ENCODE measurements at regions not wholly inside any gene's neighbourhood (a gene's known extent, or its start where the extent isn't known, plus 50 kb on each side); places are given as distances from the start of the nearest gene placed in this dataset.
"Not testable (repeated sequence)": the region's sequence is repeated elsewhere in the genome, so short reads cannot be mapped to it uniquely, and the experiment has no call there.

DNA sequence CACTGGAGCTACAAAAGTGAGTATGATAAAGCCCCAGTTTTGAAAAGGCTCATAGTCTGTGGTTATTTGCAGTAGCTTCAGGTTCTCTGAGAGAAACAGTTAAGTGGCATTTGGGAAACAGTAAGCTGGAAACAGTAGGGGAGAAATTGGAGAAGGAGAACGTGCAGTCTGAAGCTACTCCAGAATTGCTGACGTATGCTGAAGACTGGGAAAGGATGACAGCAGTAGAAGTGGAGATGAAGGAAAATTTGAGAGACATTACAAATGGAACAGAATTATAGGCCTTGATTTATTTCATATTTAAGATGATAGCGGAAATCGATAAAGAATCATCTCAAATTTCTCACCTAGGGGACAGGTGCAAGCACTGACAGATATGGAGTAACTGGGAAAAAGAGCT, 248.8 kb downstream of the CAAP1 start:
- H3K9me3 ChIP-seq, result no peaks in the 10 kb centered on the region
- H3K4me3 ChIP-seq, result no peak overlapping the region
- no peak for TF ChIP-seq EP300 (IDR thresholded peaks at IDR 0.05)
- no peak for TF ChIP-seq POLR2A (IDR thresholded peaks at IDR 0.05)
- TF ChIP-seq, protein P1, sequence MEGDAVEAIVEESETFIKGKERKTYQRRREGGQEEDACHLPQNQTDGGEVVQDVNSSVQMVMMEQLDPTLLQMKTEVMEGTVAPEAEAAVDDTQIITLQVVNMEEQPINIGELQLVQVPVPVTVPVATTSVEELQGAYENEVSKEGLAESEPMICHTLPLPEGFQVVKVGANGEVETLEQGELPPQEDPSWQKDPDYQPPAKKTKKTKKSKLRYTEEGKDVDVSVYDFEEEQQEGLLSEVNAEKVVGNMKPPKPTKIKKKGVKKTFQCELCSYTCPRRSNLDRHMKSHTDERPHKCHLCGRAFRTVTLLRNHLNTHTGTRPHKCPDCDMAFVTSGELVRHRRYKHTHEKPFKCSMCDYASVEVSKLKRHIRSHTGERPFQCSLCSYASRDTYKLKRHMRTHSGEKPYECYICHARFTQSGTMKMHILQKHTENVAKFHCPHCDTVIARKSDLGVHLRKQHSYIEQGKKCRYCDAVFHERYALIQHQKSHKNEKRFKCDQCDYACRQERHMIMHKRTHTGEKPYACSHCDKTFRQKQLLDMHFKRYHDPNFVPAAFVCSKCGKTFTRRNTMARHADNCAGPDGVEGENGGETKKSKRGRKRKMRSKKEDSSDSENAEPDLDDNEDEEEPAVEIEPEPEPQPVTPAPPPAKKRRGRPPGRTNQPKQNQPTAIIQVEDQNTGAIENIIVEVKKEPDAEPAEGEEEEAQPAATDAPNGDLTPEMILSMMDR (IDR thresholded peaks at IDR 0.05), result no peak
- H3K36me3 ChIP-seq, result no peaks in the 10 kb centered on the region
- DNase-seq, result no peak
- WGBS, 3 donors, result 78 to 91% (median 81%) methylated on average over 4 of the region's 4 CpGs
- no peak overlapping the region for H3K27ac ChIP-seq
- intact Hi-C loops (cut with DNase I), result no loop called here
- no peaks in the 10 kb centered on the region for H3K27me3 ChIP-seq
- H3K4me1 ChIP-seq (ENCODE audit: insufficient read depth), result no peaks in the 10 kb centered on the region

DNA sequence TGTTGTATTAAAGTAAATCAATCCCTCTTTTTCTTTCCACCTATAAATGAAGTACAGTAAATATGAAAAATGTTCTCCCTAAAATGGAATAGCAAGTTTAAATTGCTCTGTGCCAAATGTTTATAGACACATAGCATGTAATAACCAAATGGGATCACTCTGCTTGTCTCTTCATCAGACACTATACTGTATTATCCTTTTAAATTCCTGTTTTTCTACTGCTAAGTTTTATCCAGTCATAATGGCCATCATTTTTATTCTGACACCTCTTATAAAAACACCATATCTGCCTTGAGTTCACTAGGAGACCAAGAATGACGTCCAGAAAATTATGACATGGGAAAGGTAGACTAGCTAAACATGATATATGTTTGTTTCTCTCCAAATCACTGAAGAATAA, 252.8 kb downstream of the CAAP1 start:
- no peak overlapping the region for H3K27ac ChIP-seq
- H3K4me1 ChIP-seq (ENCODE audit: insufficient read depth), result no peaks in the 10 kb centered on the region
- no peaks in the 10 kb centered on the region for H3K36me3 ChIP-seq
- no peak overlapping the region for H3K4me3 ChIP-seq
- no peaks in the 10 kb centered on the region for H3K27me3 ChIP-seq
- DNase-seq, result no peak
- TF ChIP-seq EP300 (IDR thresholded peaks at IDR 0.05), result no peak
- TF ChIP-seq POLR2A (IDR thresholded peaks at IDR 0.05), result no peak
- TF ChIP-seq, protein P1 (IDR thresholded peaks at IDR 0.05), result no peak
- intact Hi-C loops (cut with DNase I), result no loop called here
- WGBS, 3 donors, result 31 to 44% (median 36%) methylated on average over 1 of the region's 1 CpG
- no peaks in the 10 kb centered on the region for H3K9me3 ChIP-seq

DNA sequence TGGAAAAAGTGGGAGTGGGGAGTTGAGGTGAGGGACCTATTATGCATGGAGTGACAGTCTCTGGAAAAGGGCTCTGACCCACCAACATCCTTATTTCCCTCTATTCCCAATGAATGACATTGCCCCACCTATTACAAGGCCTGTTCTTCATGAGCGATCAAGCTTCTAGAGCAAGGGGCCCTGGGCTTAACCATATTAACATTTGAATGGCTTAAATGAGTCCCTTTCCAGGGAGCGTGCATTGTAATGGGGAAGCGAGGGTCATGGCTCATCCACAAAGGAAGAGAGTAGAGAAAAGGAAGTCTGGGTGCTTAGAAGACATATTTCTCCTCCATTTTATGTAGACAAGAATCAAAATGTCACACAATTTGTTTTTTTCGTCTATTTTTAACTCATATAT, 255.5 kb downstream of the CAAP1 start:
- no peak overlapping the region for H3K27ac ChIP-seq
- no peaks in the 10 kb centered on the region for H3K4me1 ChIP-seq (ENCODE audit: insufficient read depth)
- intact Hi-C loops (cut with DNase I), result no loop called here
- no peaks in the 10 kb centered on the region for H3K36me3 ChIP-seq
- no peaks in the 10 kb centered on the region for H3K27me3 ChIP-seq
- no peak overlapping the region for H3K4me3 ChIP-seq
- H3K9me3 ChIP-seq, result no peaks in the 10 kb centered on the region
- 48 to 52% (median 49%) methylated on average over 4 of the region's 4 CpGs for WGBS, 3 donors
- DNase-seq, result no peak
- TF ChIP-seq EP300 (IDR thresholded peaks at IDR 0.05), result no peak
- TF ChIP-seq POLR2A (IDR thresholded peaks at IDR 0.05), result no peak
- TF ChIP-seq, protein P1 (IDR thresholded peaks at IDR 0.05), result no peak

DNA sequence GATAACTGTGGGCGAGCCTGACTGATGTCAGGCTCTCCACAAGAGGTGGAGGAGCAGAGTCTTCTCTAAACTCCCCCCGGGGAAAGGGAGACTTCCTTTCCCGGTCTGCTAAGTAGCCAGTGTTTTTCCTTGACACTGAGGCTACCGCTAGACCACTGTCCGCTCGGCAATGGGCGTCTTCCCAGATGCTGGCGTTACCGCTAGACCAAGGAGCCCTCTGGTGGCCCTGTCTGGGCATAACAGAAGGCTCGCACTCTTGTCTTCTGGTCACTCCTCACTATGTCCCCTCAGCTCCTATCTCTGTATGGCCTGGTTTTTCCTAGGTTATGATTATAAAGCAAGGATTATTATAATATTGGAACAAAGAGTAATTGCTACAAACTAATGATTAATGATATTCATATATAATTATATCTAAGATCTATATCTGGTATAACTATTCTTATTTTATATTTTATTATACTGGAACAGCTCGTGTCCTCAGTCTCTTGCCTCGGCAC, 278.7 kb downstream of the CAAP1 start:
- H3K27me3 ChIP-seq; intact Hi-C loops (cut with DNase I); H3K9me3 ChIP-seq; H3K4me3 ChIP-seq; H3K36me3 ChIP-seq; H3K4me1 ChIP-seq (ENCODE audit: insufficient read depth); H3K27ac ChIP-seq; DNase-seq: not testable (repeated sequence)
- WGBS, 3 donors, result 40 to 64% (median 54%) methylated on average over 12 of the region's 12 CpGs

DNA sequence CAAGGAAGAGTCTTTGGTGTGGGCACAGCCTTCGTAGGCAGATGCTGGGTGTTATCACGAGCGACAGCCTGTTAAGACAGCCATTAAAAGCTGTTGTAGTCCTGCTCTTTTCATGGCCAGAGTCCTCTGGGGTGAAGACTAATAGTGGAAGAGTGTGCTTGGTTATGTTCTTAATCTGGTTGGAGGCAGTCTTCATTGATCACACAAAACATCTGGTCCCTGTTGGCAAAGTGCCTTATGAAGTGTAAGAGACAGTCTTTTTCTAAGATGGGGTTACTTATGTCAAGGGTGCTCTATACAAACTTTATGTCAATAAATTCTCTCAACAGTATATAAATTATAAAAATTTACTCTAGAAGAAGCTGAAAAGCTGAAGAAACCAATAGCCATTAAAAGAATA, 280.4 kb downstream of the CAAP1 start:
- TF ChIP-seq POLR2A (IDR thresholded peaks at IDR 0.05) (no peak), EP300 (IDR thresholded peaks at IDR 0.05) (no peak)
- TF ChIP-seq, protein P1 (IDR thresholded peaks at IDR 0.05), result no peak
- no peak overlapping the region for H3K27ac ChIP-seq
- H3K9me3 ChIP-seq, result no peaks in the 10 kb centered on the region
- intact Hi-C loops (cut with DNase I), result no loop called here
- H3K4me3 ChIP-seq, result no peak overlapping the region
- no peak for DNase-seq
- 14 to 32% (median 29%) methylated on average over 3 of the region's 3 CpGs for WGBS, 3 donors
- H3K27me3 ChIP-seq, result no peaks in the 10 kb centered on the region
- H3K4me1 ChIP-seq (ENCODE audit: insufficient read depth), result no peaks in the 10 kb centered on the region
- H3K36me3 ChIP-seq, result no peaks in the 10 kb centered on the region
